ENCODE measurements at regions not wholly inside any gene's neighbourhood (a gene's known extent, or its start where the extent isn't known, plus 50 kb on each side); places are given as distances from the start of the nearest gene placed in this dataset.

DNA sequence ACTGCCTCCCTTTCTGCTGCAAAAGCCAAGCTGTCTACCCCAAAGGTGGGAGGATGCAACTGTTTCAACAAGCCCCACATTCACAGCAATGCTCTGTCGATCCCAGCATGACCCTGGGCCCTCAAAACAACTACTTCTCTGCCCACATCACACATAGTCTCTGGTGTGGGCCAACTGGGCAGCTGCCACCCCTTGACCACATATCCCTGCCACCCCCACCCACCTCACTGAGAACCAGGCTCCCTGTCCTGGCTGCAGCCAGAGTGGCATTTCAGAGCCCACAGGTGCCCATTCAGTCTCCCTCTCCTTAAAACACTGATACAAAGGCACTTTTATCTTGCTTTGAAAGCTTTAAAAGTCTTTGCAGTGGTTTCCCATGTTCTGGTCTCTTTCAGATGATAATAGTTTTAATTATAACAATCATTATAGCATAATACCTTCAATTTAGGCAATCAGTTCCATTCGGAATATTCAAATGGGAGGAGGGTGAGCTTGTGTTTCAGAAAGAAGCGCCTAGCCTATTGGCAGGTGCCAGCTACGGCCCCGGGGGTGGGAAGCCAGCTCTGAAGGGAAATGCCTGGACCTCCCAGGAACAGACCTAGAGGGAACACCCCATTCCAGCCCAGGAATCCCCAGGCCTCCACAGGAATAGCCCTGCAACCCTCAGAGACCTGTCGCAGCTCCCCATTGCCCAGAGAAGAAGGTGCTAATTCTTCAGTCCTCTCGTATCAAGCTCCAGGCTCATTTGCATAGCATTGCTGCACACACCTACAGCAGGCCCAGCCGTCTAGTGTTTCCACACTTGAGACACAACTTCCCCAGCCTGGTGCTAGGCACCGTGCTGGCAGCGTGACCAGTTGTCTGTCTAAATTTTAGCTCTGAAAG, 90.8 kb downstream of the C5orf15 start:
- TF ChIP-seq EZH2phosphoT487 (IDR thresholded peaks at IDR 0.05; ENCODE audit: low read depth), result no peak
- TF ChIP-seq, protein P1, sequence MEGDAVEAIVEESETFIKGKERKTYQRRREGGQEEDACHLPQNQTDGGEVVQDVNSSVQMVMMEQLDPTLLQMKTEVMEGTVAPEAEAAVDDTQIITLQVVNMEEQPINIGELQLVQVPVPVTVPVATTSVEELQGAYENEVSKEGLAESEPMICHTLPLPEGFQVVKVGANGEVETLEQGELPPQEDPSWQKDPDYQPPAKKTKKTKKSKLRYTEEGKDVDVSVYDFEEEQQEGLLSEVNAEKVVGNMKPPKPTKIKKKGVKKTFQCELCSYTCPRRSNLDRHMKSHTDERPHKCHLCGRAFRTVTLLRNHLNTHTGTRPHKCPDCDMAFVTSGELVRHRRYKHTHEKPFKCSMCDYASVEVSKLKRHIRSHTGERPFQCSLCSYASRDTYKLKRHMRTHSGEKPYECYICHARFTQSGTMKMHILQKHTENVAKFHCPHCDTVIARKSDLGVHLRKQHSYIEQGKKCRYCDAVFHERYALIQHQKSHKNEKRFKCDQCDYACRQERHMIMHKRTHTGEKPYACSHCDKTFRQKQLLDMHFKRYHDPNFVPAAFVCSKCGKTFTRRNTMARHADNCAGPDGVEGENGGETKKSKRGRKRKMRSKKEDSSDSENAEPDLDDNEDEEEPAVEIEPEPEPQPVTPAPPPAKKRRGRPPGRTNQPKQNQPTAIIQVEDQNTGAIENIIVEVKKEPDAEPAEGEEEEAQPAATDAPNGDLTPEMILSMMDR (IDR thresholded peaks at IDR 0.05; ENCODE audit: low read depth, low read length), result no peak

DNA sequence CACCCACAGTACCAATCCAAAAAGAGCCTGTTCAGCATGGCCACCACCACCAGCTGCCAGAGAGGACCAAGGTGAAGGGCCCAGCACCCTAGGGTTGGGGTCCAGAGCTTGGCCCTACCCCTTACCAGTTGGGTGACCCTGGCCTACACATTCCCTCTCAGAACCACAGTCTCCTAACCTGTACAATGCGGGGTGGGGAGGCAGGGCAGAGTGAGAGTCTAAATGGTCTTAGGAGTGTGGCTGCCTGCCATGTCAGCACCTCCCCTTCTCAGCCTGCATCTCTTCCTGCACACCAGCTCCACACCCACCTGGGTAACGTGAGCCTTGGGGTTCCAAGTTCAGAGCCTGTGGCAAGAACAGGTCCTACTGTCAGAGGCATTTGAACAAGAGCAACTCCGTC, 92.2 kb downstream of the C5orf15 start:
- TF ChIP-seq, protein P1 (IDR thresholded peaks at IDR 0.05; ENCODE audit: low read depth, low read length), result no peak
- TF ChIP-seq EZH2phosphoT487 (IDR thresholded peaks at IDR 0.05; ENCODE audit: low read depth), result no peak
- no peaks in the 10 kb centered on the region for H3K27me3 ChIP-seq (ENCODE audit: low read depth, low read length)
- H2AFZ ChIP-seq (ENCODE audit: low read depth, low read length), result no peak overlapping the region
- H3K79me2 ChIP-seq (ENCODE audit: low read length), result no peaks in the 10 kb centered on the region
- H3K36me3 ChIP-seq (replicated peaks; ENCODE audit: low read depth, low read length), result no peaks in the 10 kb centered on the region
- H3K27ac ChIP-seq (ENCODE audit: low read length), result no peak overlapping the region
- H3K4me3 ChIP-seq (ENCODE audit: low read length), result no peak overlapping the region
- H3K4me1 ChIP-seq (ENCODE audit: low read length), result no peaks in the 10 kb centered on the region
- no peaks in the 10 kb centered on the region for H4K20me1 ChIP-seq (ENCODE audit: insufficient read depth, low read length)
- 0 out of 2 replicates have a peak, but pooled peaks cover 5% of the 10 kb centered on the region for H3K9me3 ChIP-seq (ENCODE audit: insufficient read depth, low read length)
- H3K9ac ChIP-seq (ENCODE audit: low read length), result no peak overlapping the region
- no peak overlapping the region for H3K4me2 ChIP-seq (ENCODE audit: low read length)

More for the DNA sequence above, 90.8 kb downstream of the C5orf15 start:
- H3K79me2 ChIP-seq (ENCODE audit: low read length), result no peaks in the 10 kb centered on the region
- no peak overlapping the region for H2AFZ ChIP-seq (ENCODE audit: low read depth, low read length)
- H3K27ac ChIP-seq (ENCODE audit: low read length), result no peak overlapping the region
- H3K27me3 ChIP-seq (ENCODE audit: low read depth, low read length), result no peaks in the 10 kb centered on the region
- H3K4me1 ChIP-seq (ENCODE audit: low read length), result no peaks in the 10 kb centered on the region
- H3K36me3 ChIP-seq (replicated peaks; ENCODE audit: low read depth, low read length), result no peaks in the 10 kb centered on the region
- no peaks in the 10 kb centered on the region for H4K20me1 ChIP-seq (ENCODE audit: insufficient read depth, low read length)
- H3K4me3 ChIP-seq (ENCODE audit: low read length), result no peak overlapping the region
- 0 out of 2 replicates have a peak, but pooled peaks cover 5% of the 10 kb centered on the region for H3K9me3 ChIP-seq (ENCODE audit: insufficient read depth, low read length)
- no peak overlapping the region for H3K9ac ChIP-seq (ENCODE audit: low read length)
- H3K4me2 ChIP-seq (ENCODE audit: low read length), result no peak overlapping the region

DNA sequence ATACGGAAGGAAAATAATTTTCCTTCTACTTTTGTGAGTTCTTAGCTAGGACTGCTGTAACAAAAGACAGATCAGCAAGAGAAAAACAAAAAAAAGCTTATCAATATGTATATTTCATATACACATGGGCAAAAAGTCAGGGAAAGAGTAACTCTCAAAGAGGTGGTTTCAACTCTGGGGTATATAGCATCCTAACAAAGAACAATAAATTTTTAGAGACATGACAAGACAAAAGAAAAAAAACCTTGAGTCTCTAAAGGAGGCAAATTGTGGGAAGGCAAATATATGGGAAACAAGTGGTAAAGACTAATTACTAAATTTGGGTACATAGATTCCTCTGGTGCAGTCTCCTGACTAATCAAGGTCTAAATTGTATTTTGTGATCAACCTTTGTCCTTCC, 93.2 kb downstream of the C5orf15 start:
- H4K20me1 ChIP-seq (ENCODE audit: insufficient read depth, low read length), result no peaks in the 10 kb centered on the region
- H3K79me2 ChIP-seq (ENCODE audit: low read length), result no peaks in the 10 kb centered on the region
- no peak overlapping the region for H3K4me2 ChIP-seq (ENCODE audit: low read length)
- H3K36me3 ChIP-seq (replicated peaks; ENCODE audit: low read depth, low read length), result no peaks in the 10 kb centered on the region
- TF ChIP-seq EZH2phosphoT487 (IDR thresholded peaks at IDR 0.05; ENCODE audit: low read depth), result no peak
- H3K4me3 ChIP-seq (ENCODE audit: low read length), result no peak overlapping the region
- no peaks in the 10 kb centered on the region for H3K27me3 ChIP-seq (ENCODE audit: low read depth, low read length)
- no peaks in the 10 kb centered on the region for H3K4me1 ChIP-seq (ENCODE audit: low read length)
- H3K9me3 ChIP-seq (ENCODE audit: insufficient read depth, low read length), result 0 out of 2 replicates have a peak, but pooled peaks cover 5% of the 10 kb centered on the region
- H3K9ac ChIP-seq (ENCODE audit: low read length), result no peak overlapping the region
- H2AFZ ChIP-seq (ENCODE audit: low read depth, low read length), result no peak overlapping the region
- H3K27ac ChIP-seq (ENCODE audit: low read length), result no peak overlapping the region

DNA sequence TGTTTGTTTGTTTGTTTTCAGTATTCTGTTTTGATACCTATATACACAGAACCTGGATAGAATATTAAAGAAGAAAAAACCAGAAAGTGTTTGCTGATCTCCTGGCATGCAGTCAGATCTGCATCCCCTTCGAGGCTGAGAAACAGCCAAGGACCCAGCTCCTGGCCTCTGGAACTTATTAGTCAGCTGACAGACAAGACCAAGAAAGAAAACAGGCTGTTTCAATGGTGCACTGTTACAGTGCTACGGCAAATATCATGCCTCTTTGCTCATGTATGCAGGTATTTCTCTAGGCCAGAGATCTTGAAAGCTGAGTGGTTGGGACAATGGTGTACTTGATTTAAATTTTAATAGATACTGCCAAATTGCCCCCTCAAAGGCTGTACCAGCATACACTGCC, 95.0 kb downstream of the C5orf15 start:
- no peak overlapping the region for H3K27ac ChIP-seq (ENCODE audit: low read length)
- H3K27me3 ChIP-seq (ENCODE audit: low read depth, low read length), result no peaks in the 10 kb centered on the region

More for the DNA sequence above, 95.0 kb downstream of the C5orf15 start:
- H3K36me3 ChIP-seq (replicated peaks; ENCODE audit: low read depth, low read length), result no peaks in the 10 kb centered on the region
- H4K20me1 ChIP-seq (ENCODE audit: insufficient read depth, low read length), result no peaks in the 10 kb centered on the region
- H3K4me2 ChIP-seq (ENCODE audit: low read length), result no peak overlapping the region
- H3K4me1 ChIP-seq (ENCODE audit: low read length), result 0 out of 2 replicates have a peak, but pooled peaks cover 3% of the 10 kb centered on the region
- TF ChIP-seq, protein P1 (IDR thresholded peaks at IDR 0.05; ENCODE audit: low read depth, low read length), result no peak
- no peak for TF ChIP-seq EZH2phosphoT487 (IDR thresholded peaks at IDR 0.05; ENCODE audit: low read depth)
- no peak overlapping the region for H2AFZ ChIP-seq (ENCODE audit: low read depth, low read length)
- H3K9me3 ChIP-seq (ENCODE audit: insufficient read depth, low read length), result 0 out of 2 replicates have a peak, but pooled peaks cover 5% of the 10 kb centered on the region
- no peaks in the 10 kb centered on the region for H3K79me2 ChIP-seq (ENCODE audit: low read length)
- H3K9ac ChIP-seq (ENCODE audit: low read length), result no peak overlapping the region
- H3K4me3 ChIP-seq (ENCODE audit: low read length), result no peak overlapping the region

Data from OCI-LY3 (cell line).